Neutrophil (primary cell): ENCODE measurements at regions not wholly inside any gene's neighbourhood (a gene's known extent, or its start where the extent isn't known, plus 50 kb on each side); places are given as distances from the start of the nearest gene placed in this dataset.

Source experiments
- H3K27ac ChIP-seq: fragments of 200-600 bp; sonication (generic); 2 replicates; pipeline ENCODE4 v1.5.1; 2016; ENCODE audit warnings: mild to moderate bottlenecking, moderate library complexity
- H3K27me3 ChIP-seq: fragments of 200-600 bp; sonication (generic); 2 replicates; pipeline ENCODE4 v1.6.0; 2016; ENCODE audit warnings: mild to moderate bottlenecking
- H3K36me3 ChIP-seq: fragments of 200-600 bp; sonication (generic); 2 replicates; pipeline ENCODE4 v1.5.1; 2017
- H3K4me1 ChIP-seq, 2 experiments: fragments of 200-600 bp in 1 of 2; sonication (generic) in 1 of 2; 1 replicate in 1 of 2; 2 replicates in 1 of 2; pipeline versions ENCODE4 v1.5.1 to v1.6.1; 2013 to 2016; ENCODE audit warnings: low read depth in 1 of 2, low read length in 1 of 2, mild to moderate bottlenecking in 1 of 2, moderate library complexity in 1 of 2; ENCODE audit not compliant: control insufficient read depth in 1 of 2, insufficient read depth in 1 of 2
- H3K4me3 ChIP-seq, 2 experiments: fragments of 200-600 bp in 1 of 2; sonication (generic) in 1 of 2; 1 replicate in 1 of 2; 2 replicates in 1 of 2; pipeline ENCODE4 v1.5.1; 2013 to 2016; ENCODE audit warnings: low read depth in 1 of 2, low read length in 1 of 2, mild to moderate bottlenecking in 1 of 2, moderate library complexity in 1 of 2
- H3K9me3 ChIP-seq: fragments of 200-600 bp; sonication (generic); 2 replicates; pipeline ENCODE4 v1.5.1; 2016
- CTCF ChIP-seq: fragments of 200-600 bp; sonication (generic); IDR thresholded peaks from 2 replicates; pipeline ENCODE4 v1.5.1; 2016; ENCODE audit warnings: antibody characterized with exemption

GRCh38 chrX:131907488-131908314, 115.4 kb upstream of the STK26 start:
- Histone ChIP-seq H3K9me3 (no peaks in the 10 kb centered on the region), H3K36me3 (no peaks in the 10 kb centered on the region), H3K4me3 (no peak overlapping the region), H3K27ac (no peak overlapping the region), H3K4me1 (no peaks in the 10 kb centered on the region), H3K27me3 (no peaks in the 10 kb centered on the region)
- TF ChIP-seq CTCF, result no peak

- TF ChIP-seq CTCF, result no peak
- Histone ChIP-seq H3K4me1 (no peaks in the 10 kb centered on the region), H3K9me3 (no peaks in the 10 kb centered on the region), H3K27me3 (no peaks in the 10 kb centered on the region), H3K27ac (no peak overlapping the region), H3K36me3 (no peaks in the 10 kb centered on the region), H3K4me3 (no peak overlapping the region)
These were observed 112.5 kb upstream of the STK26 start for GRCh38 chrX:131910586-131910985.

DNA sequence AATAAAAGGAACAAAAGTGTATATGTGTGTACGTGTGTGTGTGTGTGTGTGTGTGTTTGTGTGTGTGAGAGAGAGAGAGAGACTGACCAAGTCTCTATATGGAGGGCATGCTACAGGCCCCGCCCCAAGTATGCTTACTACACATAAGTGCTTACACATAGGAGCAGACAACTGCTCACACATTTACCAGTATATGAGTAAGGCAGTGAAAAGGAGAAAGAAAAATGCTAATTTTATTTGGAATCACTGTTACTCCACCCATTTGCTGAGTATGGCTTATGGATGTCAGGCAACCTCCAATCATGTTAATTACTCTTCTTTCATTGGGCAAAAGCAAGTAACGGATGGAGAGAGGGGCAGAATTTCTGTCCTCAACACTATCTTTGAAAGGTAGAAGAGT, 107.6 kb upstream of the STK26 start:
- Histone ChIP-seq H3K27ac (no peak overlapping the region), H3K9me3 (no peaks in the 10 kb centered on the region), H3K36me3 (no peaks in the 10 kb centered on the region), H3K27me3 (no peaks in the 10 kb centered on the region), H3K4me1 (peaks cover 0 to 7% of the 10 kb centered on the region in 2 experiments), H3K4me3 (no peak overlapping the region)
- no peak for TF ChIP-seq CTCF

- H3K4me3 ChIP-seq, result no peak overlapping the region
- peaks cover 0 to 16% of the 10 kb centered on the region in 2 experiments for H3K4me1 ChIP-seq
- H3K27ac ChIP-seq, result no peak overlapping the region
- no peaks in the 10 kb centered on the region for H3K36me3 ChIP-seq
- H3K9me3 ChIP-seq, result no peaks in the 10 kb centered on the region
- no peaks in the 10 kb centered on the region for H3K27me3 ChIP-seq
- no peak for TF ChIP-seq CTCF
These were observed 105.5 kb upstream of the STK26 start for GRCh38 chrX:131917588-131917987.

DNA sequence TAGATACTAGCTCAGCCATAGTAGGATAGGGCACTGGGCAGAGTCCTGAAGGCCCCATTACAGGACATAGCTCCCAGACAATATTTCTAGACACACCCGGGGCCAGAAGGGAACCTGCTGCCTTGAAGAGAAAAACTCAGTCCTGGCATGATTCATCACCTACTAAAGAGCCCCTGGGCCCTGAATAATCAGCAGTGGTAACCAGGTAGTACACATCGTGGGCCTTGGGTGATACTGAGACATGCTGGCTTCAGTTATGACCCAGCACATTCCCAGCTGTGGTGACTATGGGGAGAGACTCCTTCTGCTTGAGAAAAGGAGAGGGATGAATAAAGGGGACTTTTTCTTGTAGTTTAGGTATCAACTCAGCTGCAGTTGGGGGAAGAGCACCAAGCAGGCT, 104.3 kb upstream of the STK26 start:
- TF ChIP-seq CTCF, result no peak
- H3K27me3 ChIP-seq, result no peaks in the 10 kb centered on the region
- no peak overlapping the region for H3K4me3 ChIP-seq
- no peak overlapping the region for H3K27ac ChIP-seq
- no peaks in the 10 kb centered on the region for H3K36me3 ChIP-seq
- H3K4me1 ChIP-seq, result peaks cover 0 to 16% of the 10 kb centered on the region in 2 experiments
- no peaks in the 10 kb centered on the region for H3K9me3 ChIP-seq
